B cell (primary cell): ENCODE measurements at regions not wholly inside any gene's neighbourhood (a gene's known extent, or its start where the extent isn't known, plus 50 kb on each side); places are given as distances from the start of the nearest gene placed in this dataset.

ENCODE experiments used
- EZH2 ChIP-seq: IDR thresholded peaks from 2 replicates; pipeline ENCODE4 v1.6.1; 2012; ENCODE audit warnings: borderline replicate concordance, low read depth, mild to moderate bottlenecking, moderate library complexity, low read length; ENCODE audit not compliant: insufficient read depth, poor library complexity, severe bottlenecking
- TF ChIP-seq, protein P1 (sequence below): fragments of 200-600 bp; IDR thresholded peaks from one replicate; pipeline ENCODE4 v1.8.0; 2022; ENCODE audit warnings: antibody characterized with exemption, mild to moderate bottlenecking

DNA sequence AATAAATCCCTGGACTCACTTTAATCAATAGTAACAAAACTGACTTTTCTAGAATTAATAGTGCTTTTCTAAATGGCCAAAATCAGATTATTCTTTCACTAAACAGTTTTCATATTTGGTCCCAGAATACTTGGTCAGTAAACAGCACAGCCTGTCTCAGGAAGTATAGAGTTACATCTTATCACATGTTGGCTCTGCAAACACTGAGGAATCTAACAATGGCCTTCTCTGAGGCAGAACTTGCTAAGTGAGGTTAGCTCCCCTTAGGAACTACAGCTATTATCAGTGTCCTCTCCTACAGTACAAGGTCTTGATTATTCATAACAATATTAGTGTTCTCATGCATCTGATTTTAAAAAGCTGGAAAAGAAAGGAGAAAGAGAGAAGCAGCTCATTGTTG lies 1622.8 kb downstream of the HACE1 start:
- TF ChIP-seq, protein P1, sequence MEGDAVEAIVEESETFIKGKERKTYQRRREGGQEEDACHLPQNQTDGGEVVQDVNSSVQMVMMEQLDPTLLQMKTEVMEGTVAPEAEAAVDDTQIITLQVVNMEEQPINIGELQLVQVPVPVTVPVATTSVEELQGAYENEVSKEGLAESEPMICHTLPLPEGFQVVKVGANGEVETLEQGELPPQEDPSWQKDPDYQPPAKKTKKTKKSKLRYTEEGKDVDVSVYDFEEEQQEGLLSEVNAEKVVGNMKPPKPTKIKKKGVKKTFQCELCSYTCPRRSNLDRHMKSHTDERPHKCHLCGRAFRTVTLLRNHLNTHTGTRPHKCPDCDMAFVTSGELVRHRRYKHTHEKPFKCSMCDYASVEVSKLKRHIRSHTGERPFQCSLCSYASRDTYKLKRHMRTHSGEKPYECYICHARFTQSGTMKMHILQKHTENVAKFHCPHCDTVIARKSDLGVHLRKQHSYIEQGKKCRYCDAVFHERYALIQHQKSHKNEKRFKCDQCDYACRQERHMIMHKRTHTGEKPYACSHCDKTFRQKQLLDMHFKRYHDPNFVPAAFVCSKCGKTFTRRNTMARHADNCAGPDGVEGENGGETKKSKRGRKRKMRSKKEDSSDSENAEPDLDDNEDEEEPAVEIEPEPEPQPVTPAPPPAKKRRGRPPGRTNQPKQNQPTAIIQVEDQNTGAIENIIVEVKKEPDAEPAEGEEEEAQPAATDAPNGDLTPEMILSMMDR, result no peak
- TF ChIP-seq EZH2, result no peak
